GM21529 (cell line): ENCODE measurements at regions not wholly inside any gene's neighbourhood (a gene's known extent, or its start where the extent isn't known, plus 50 kb on each side); places are given as distances from the start of the nearest gene placed in this dataset.
"Not testable (repeated sequence)": the region's sequence is repeated elsewhere in the genome, so short reads cannot be mapped to it uniquely, and the experiment has no call there.

Experiments used
- ATAC-seq: cut with Tn5 transposase; IDR thresholded peaks from one replicate; pipeline ENCODE4 v1.9.1; 2021; ENCODE audit not compliant: unreplicated experiment

GRCh38 chr20:6663104-6663503 is 104.4 kb upstream of the BMP2 start:
- no peak for ATAC-seq

- ATAC-seq: no peak
Measured at GRCh38 chr20:6662309-6662708, 105.2 kb upstream of the BMP2 start.

GRCh38 chr20:6660441-6660840 is 107.0 kb upstream of the BMP2 start:
- ATAC-seq: no peak

GRCh38 chr20:6658909-6659308 is 108.6 kb upstream of the BMP2 start:
- not testable (repeated sequence) for ATAC-seq

DNA sequence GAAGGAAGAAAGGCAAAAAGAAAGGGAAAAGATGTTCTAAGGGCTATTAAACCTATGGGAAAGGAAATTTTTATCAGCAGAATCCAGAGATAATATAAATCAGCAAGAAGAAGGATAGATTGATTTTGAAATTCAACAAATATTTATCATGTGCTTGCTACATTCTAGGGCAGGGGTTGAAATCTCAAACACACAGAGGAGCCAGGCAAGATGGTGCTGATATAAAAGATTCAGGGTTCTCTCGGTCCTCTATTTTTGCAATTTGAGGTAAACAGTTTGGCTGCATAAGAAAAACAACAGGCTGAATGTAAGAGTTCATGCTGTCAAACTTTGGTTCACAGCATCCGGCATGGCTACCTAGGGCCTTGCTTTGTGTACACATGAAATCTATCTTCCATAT is 109.6 kb upstream of the BMP2 start:
- no peak for ATAC-seq

DNA sequence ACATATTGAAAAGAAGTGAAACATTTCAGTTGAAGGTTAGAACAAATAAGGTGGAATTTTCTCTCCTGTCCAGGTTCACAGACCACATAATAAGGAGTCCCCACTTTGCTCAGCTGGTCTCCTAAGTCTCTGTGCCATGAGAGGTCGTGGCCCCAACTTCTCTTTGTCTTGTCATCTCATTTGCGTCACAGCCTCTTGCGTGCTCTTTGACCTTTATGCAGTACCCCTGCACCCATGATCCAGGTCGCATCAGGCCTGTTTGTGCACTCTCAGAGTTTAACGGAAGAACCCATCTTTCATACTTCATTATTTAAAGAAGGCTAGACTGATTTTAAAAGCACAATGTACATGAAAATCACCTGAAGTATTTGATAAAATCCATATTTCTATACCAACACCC is 110.4 kb upstream of the BMP2 start:
- ATAC-seq: no peak

- ATAC-seq: no peak
Measured at GRCh38 chr20:6654513-6655252, 112.8 kb upstream of the BMP2 start.

GRCh38 chr20:6651561-6651960 is 115.9 kb upstream of the BMP2 start:
- no peak for ATAC-seq

GRCh38 chr20:6651016-6651415 is 116.5 kb upstream of the BMP2 start:
- no peak for ATAC-seq

GRCh38 chr20:6646021-6646636 is 121.4 kb upstream of the BMP2 start:
- ATAC-seq: no peak

GRCh38 chr20:6644813-6645628 is 122.5 kb upstream of the BMP2 start:
- ATAC-seq: no peak

DNA sequence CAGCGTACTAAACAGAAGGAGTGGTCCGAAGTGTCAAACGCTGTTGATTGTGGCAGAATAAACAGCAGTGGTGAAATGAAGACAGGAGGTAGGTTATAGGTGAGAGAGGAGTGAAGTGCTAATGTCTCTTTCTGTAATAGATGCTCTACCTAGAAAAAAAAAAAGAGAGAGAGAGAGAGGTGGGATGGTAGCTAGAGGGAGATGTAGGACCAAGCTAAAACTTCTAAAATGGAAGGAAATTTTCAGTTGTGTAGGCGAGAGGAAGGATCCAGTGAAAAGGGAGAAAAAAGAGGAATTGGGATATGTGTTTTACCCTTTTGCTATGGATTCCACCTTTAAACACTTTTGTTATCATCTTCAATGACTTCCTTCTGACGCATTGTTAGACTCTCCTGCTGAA is 126.5 kb upstream of the BMP2 start:
- ATAC-seq: no peak

- no peak for ATAC-seq
Measured at GRCh38 chr20:6637160-6637579, 130.3 kb upstream of the BMP2 start.

DNA sequence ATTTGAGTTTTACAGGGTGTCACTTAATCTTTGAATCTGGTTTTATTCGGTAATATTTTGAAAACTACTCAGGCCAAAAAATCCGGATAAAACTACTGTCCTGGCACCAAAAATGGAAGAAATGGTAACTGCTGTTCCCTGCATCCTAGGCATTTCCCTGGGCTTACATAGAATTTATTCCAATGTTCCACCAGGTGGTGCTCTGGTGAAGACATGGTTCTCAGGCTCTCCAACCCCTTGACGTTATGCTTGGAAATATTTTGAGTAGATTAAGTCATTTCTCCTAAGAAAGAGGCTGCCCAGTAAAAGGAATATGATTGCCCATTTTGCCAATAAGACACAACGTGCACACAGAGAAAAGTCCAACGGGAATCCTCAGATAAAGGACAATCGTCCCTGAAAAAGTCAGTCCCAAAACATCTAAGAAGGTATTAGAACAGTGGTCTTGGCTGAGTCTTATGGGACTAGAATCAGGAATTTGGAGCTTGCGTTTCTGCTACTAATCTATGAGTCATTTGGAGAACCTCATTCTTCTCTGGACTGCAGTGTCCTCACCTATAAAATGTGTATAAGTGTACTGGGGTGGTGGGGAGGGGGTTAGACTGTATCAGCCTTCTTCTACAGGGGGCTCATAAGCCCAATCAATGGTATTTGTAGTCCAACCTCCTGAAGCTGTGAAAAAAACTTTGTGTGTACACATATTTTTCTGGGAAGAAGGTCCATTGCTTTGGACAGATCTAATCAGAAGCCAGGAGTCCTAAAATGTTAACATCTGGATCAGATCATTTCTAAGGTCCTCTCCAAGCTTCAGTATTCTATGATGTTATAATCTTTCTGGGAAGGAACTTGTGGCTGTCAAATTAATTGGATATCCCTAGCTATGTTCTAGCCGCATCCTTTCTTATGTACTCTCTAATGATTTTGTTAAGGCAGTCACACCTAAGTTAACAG is 131.0 kb upstream of the BMP2 start:
- no peak for ATAC-seq

- no peak for ATAC-seq
Measured at GRCh38 chr20:6635034-6635736, 132.3 kb upstream of the BMP2 start.

- no peak for ATAC-seq
Measured at GRCh38 chr20:6632187-6632586, 135.3 kb upstream of the BMP2 start.

GRCh38 chr20:6630514-6630913 is 137.0 kb upstream of the BMP2 start:
- no peak for ATAC-seq

GRCh38 chr20:6629564-6629963 is 137.9 kb upstream of the BMP2 start:
- ATAC-seq: no peak

GRCh38 chr20:6626805-6627204 is 140.7 kb upstream of the BMP2 start:
- no peak for ATAC-seq

GRCh38 chr20:6623989-6624388 is 143.5 kb upstream of the BMP2 start:
- peak; percentile 93 for ATAC-seq
